H1 (cell line): ENCODE measurements at regions not wholly inside any gene's neighbourhood (a gene's known extent, or its start where the extent isn't known, plus 50 kb on each side); places are given as distances from the start of the nearest gene placed in this dataset.

Source experiments
- CBX5 ChIP-seq: fragments of 300-800, 300-1000 bp; sonication (generic); IDR thresholded peaks from 2 replicates; pipeline ENCODE4 v1.7.1; 2016; ENCODE audit warnings: antibody characterized with exemption, low read length, low read depth
- EGR1 ChIP-seq: IDR thresholded peaks from 2 replicates; pipeline ENCODE4 v1.6.1; 2011; ENCODE audit warnings: low read depth, low read length, borderline replicate concordance
- HDAC6 ChIP-seq: IDR thresholded peaks from one replicate; pipeline ENCODE4 v1.7.1; 2012; ENCODE audit warnings: low read depth, mild to moderate bottlenecking, inconsistent platforms, low read length, moderate library complexity
- KDM1A ChIP-seq: fragments of 200-600, 300-600 bp; sonication (generic); IDR thresholded peaks from 2 replicates; pipeline ENCODE4 v1.7.1; 2016; ENCODE audit warnings: mild to moderate bottlenecking, low read length, borderline replicate concordance
- KDM4A ChIP-seq: IDR thresholded peaks from one replicate; pipeline ENCODE4 v1.7.1; 2012; ENCODE audit warnings: low read depth, mild to moderate bottlenecking, moderate library complexity, low read length, inconsistent platforms; ENCODE audit not compliant: severe bottlenecking
- SUZ12 ChIP-seq: fragments of 200-600 bp; sonication (generic); IDR thresholded peaks from 2 replicates; pipeline ENCODE4 v1.6.1; 2012; ENCODE audit warnings: mild to moderate bottlenecking, inconsistent platforms, low read length, moderate library complexity, mixed read lengths
- TBP ChIP-seq: IDR thresholded peaks from 2 replicates; pipeline ENCODE4 v1.6.1; 2011; ENCODE audit warnings: low read depth, low read length, improper control_type of control experiment
- ZNF274 ChIP-seq: IDR thresholded peaks from 2 replicates; pipeline ENCODE4 v1.7.0; 2012; ENCODE audit warnings: low read length, borderline replicate concordance; ENCODE audit errors: extremely low read depth
- TF ChIP-seq, protein P1 (sequence below): IDR thresholded peaks from 2 replicates; pipeline ENCODE4 v1.6.1; 2011; ENCODE audit warnings: low read length, improper control_type of control experiment

DNA sequence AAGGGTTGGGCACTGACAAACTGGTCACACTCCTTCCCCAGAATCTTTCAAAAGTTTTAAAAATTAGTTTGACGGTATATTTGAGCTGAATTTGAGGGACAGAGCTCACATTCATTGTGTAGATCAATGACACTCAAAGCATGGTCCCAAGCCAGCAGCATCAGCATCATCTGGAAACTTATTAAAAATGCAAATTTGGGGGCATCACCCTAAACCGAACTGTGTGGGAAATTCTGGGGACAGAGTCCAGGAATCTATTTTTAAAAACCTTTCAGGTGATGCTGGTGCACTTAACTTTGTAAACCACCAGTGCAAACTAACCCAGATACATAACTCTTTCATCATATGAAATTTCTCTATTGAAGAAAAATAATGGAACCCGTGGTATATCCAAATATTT is 58.1 kb upstream of the MTAP start (continued):
- TF ChIP-seq KDM4A = no peak
- TF ChIP-seq HDAC6 = no peak
- TF ChIP-seq TBP = no peak
- TF ChIP-seq KDM1A = no peak
- TF ChIP-seq EGR1 = no peak
- TF ChIP-seq, protein P1, sequence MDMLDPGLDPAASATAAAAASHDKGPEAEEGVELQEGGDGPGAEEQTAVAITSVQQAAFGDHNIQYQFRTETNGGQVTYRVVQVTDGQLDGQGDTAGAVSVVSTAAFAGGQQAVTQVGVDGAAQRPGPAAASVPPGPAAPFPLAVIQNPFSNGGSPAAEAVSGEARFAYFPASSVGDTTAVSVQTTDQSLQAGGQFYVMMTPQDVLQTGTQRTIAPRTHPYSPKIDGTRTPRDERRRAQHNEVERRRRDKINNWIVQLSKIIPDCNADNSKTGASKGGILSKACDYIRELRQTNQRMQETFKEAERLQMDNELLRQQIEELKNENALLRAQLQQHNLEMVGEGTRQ = no peak
- no peak for TF ChIP-seq SUZ12
- TF ChIP-seq ZNF274 = no peak
- no peak for TF ChIP-seq CBX5
